ENCODE measurements at regions not wholly inside any gene's neighbourhood (a gene's known extent, or its start where the extent isn't known, plus 50 kb on each side); places are given as distances from the start of the nearest gene placed in this dataset.

- Histone ChIP-seq H3K9me3 (ENCODE audit: control insufficient read depth, insufficient read depth, low read length) (peaks cover 2% of the 10 kb centered on the region; the same call in 1 of the 2 replicates), H3K4me3 (ENCODE audit: low read depth, low read length) (no peak overlapping the region), H3K27me3 (ENCODE audit: control insufficient read depth, insufficient read depth, low read length) (no peaks in the 10 kb centered on the region), H3K27ac (ENCODE audit: low read depth, low read length) (no peak overlapping the region)
- ChIA-PET POLR2A (no interaction called here), CTCF (no interaction called here)
- no peak for TF ChIP-seq CTCF (IDR thresholded peaks at IDR 0.05; ENCODE audit: low read depth, low read length)
- no peak for DNase-seq (ENCODE audit: low read depth, low spot score)
Measured at GRCh38 chr16:48013491-48013901, 142.3 kb downstream of the ABCC12 start.

- Histone ChIP-seq H3K27me3 (ENCODE audit: control insufficient read depth, insufficient read depth, low read length) (no peaks in the 10 kb centered on the region), H3K27ac (ENCODE audit: low read depth, low read length) (no peak overlapping the region), H3K9me3 (ENCODE audit: control insufficient read depth, insufficient read depth, low read length) (peaks cover 2% of the 10 kb centered on the region; the same call in 1 of the 2 replicates), H3K4me3 (ENCODE audit: low read depth, low read length) (no peak overlapping the region)
- TF ChIP-seq CTCF (IDR thresholded peaks at IDR 0.05; ENCODE audit: low read depth, low read length), result no peak
- no peak for DNase-seq (ENCODE audit: low read depth, low spot score)
- CTCF ChIA-PET, result no interaction called here
- POLR2A ChIA-PET, result no interaction called here
Measured at GRCh38 chr16:48011878-48012658, 143.7 kb downstream of the ABCC12 start.

GRCh38 chr16:48011466-48011865, 144.3 kb downstream of the ABCC12 start:
- peaks cover 2% of the 10 kb centered on the region; the same call in 1 of the 2 replicates for H3K9me3 ChIP-seq (ENCODE audit: control insufficient read depth, insufficient read depth, low read length)
- no peak for TF ChIP-seq CTCF (IDR thresholded peaks at IDR 0.05; ENCODE audit: low read depth, low read length)
- no peak overlapping the region for H3K4me3 ChIP-seq (ENCODE audit: low read depth, low read length)
- H3K27ac ChIP-seq (ENCODE audit: low read depth, low read length), result no peak overlapping the region
- no peaks in the 10 kb centered on the region for H3K27me3 ChIP-seq (ENCODE audit: control insufficient read depth, insufficient read depth, low read length)
- POLR2A ChIA-PET, result no interaction called here
- no peak for DNase-seq (ENCODE audit: low read depth, low spot score)
- CTCF ChIA-PET, result no interaction called here

GRCh38 chr16:48008011-48008525, 147.7 kb downstream of the ABCC12 start:
- DNase-seq (ENCODE audit: low read depth, low spot score), result no peak
- Histone ChIP-seq H3K27me3 (ENCODE audit: control insufficient read depth, insufficient read depth, low read length) (peaks cover 5% of the 10 kb centered on the region), H3K4me3 (ENCODE audit: low read depth, low read length) (no peak overlapping the region), H3K27ac (ENCODE audit: low read depth, low read length) (no peak overlapping the region), H3K9me3 (ENCODE audit: control insufficient read depth, insufficient read depth, low read length) (no peaks in the 10 kb centered on the region)
- POLR2A ChIA-PET, result no interaction called here
- TF ChIP-seq CTCF (IDR thresholded peaks at IDR 0.05; ENCODE audit: low read depth, low read length), result no peak
- CTCF ChIA-PET, result no interaction called here

- peaks cover 5% of the 10 kb centered on the region for H3K27me3 ChIP-seq (ENCODE audit: control insufficient read depth, insufficient read depth, low read length)
- no peaks in the 10 kb centered on the region for H3K9me3 ChIP-seq (ENCODE audit: control insufficient read depth, insufficient read depth, low read length)
- ChIA-PET CTCF (no interaction called here), POLR2A (no interaction called here)
- no peak for DNase-seq (ENCODE audit: low read depth, low spot score)
- H3K27ac ChIP-seq (ENCODE audit: low read depth, low read length), result no peak overlapping the region
- no peak for TF ChIP-seq CTCF (IDR thresholded peaks at IDR 0.05; ENCODE audit: low read depth, low read length)
- H3K4me3 ChIP-seq (ENCODE audit: low read depth, low read length), result no peak overlapping the region
Measured at GRCh38 chr16:48004141-48004695, 151.6 kb downstream of the ABCC12 start.
